GM19324 (cell line): ENCODE measurements at regions not wholly inside any gene's neighbourhood (a gene's known extent, or its start where the extent isn't known, plus 50 kb on each side); places are given as distances from the start of the nearest gene placed in this dataset.
"Not testable (repeated sequence)": the region's sequence is repeated elsewhere in the genome, so short reads cannot be mapped to it uniquely, and the experiment has no call there.

Experiments used
- ATAC-seq: cut with Tn5 transposase; IDR thresholded peaks from one replicate; pipeline ENCODE4 v1.9.1; 2021; ENCODE audit warnings: mild to moderate bottlenecking, moderate library complexity; ENCODE audit not compliant: unreplicated experiment, low FRiP score

DNA sequence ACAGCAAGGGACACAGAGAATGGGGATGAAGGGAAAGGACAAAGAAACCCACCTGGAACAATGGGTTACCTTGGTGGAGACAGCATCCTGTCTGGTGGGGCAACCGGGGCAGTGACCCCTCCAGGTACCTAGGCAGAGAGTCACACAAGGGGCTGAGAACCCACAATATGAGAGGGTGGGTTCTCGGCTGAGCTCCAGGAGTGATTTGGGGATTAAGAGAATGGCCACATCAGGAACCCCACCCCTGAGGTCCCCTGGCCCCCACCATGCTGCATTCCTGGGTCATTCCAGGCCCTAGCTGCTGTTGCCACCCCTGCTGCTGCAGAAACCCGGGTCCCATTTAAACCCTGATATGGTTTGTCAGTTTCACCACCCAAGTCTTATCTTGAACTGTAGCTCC, 172.3 kb downstream of the RTP5 start:
- ATAC-seq: no peak

DNA sequence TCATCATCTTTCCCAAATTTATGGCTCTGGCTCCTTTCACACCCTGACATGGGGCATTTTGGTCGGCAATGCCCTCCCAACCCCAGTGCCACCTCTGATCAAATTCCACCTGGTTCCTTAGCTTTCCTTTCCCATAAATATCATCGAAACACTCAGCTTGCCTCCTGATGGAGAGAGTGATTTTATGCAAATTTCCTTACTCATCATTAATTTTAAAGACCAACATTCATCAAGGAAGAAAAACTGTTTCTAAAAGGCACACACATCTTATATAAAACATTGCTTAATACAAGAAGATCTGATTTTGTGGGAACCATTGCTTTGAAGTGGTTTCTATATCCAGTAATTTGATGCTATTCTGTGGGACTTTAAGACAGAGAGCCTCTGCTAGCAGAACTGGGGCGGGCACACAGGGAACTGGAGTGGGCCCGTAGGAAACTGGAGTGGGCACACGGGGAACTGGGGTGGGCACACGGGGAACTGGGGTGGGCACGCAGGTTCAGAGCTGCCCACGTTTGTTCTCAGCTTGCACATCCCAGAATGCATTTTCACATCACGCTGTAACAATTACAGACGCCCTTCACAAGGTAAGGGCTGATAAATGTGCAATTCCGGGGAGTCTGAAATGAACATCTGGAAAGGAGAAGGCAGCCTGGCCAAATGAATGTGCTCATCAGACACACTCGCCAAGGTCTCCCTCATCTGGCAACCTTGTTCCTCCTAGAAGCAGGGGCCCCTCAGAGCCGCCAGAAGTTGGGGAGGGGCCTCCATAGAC, 174.2 kb downstream of the RTP5 start:
- no peak for ATAC-seq

DNA sequence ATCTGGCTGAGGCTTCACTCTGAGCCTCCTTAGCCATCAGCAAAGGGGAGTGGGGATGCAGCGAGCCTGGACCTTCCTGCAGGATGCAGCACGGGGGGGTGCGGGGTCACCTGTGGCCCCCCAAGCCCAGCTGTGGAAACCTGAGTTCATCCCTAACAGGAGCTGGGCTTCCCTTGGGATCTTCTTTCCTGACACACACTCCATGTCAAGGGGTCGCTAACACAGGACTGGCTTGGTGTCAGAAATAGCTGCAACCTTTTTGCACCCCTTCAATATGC, 174.7 kb downstream of the RTP5 start:
- ATAC-seq: no peak

DNA sequence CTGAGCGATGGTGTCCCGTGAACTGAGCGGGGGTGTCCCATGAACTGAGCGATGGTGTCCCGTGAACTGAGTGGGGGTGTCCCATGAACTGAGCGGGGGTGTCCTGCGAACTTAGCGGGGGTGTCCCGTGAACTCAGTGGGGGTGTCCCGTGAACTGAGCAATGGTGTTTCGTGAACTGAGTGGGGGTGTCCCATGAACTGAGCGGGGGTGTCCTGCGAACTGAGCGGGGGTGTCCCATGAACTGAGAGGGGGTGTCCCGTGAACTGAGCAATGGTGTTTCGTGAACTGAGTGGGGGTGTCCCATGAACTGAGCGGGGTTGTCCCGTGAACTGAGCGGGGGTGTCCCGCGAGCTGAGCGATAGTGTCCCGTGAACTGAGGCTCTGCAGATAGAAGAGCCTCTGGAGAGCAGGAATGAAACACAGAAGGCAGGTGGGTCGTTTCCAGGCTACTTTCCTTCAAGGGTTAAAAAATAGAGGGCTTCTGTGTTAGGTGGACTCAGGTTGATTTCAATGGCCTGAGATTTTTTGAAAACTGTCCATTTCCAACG, 176.1 kb downstream of the RTP5 start:
- not testable (repeated sequence) for ATAC-seq

DNA sequence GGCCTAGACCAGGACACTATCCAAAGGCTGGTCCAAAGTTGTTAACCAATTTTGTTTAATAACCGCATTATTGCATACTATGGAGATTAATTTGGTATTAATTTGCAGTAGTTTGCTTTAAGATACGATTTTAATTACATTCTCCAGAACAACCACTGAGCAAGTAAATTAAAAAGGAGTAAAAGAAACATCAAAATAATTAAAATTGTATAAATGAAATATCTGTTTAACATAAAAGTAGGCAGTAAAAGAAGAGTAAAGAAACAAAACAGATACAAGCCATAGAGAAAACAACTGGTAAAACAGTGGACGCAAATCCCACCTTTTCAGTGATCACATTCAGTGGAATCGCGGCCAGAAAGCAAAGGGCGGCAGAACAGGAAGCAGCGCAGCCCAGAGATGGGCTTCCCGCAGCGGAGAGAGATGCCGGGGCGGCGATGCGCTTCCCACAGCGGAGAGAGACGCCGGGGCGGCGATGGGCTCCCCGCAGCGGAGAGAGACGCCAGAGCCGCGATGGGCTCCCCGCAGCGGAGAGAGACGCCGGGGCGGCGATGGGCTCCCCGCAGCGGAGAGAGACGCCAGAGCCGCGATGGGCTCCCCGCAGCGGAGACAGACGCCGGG, 176.8 kb downstream of the RTP5 start:
- no peak for ATAC-seq

DNA sequence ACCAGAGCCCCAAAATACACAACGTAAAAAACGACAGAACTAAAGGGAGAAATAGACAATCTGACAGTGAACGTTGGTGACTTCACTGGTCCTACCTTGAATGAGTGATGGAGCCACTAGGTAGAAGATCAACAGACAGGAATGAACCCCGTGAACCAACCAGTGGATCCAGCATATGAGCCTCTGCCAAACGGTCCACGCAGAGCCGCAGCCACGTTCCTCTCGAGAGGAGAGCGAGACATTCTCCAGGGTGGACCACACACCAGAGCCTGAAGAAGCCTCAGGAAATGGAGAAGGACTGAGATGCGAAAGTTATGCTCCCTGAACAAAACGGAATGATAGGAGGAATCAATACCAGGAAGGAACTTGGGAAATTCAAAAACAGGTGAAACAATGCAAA, 178.4 kb downstream of the RTP5 start:
- no peak for ATAC-seq

DNA sequence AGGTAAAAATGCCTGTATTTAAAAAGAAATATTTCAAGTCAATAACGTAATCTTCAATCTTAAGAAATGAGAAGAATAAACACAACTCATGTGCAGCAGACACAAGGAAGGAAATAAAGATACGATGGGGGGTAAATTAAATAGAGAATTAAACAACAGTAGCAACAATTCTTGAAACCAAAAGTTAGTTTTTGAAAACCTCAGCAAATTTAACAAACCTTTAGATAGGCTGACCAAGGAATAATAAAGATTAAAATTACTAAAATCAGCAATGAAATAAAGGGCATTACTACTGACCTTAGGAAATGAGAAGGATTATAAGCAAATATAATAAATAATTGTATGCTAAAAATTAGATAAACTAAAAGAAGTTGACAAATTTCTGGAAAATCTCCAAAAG, 178.9 kb downstream of the RTP5 start:
- no peak for ATAC-seq

DNA sequence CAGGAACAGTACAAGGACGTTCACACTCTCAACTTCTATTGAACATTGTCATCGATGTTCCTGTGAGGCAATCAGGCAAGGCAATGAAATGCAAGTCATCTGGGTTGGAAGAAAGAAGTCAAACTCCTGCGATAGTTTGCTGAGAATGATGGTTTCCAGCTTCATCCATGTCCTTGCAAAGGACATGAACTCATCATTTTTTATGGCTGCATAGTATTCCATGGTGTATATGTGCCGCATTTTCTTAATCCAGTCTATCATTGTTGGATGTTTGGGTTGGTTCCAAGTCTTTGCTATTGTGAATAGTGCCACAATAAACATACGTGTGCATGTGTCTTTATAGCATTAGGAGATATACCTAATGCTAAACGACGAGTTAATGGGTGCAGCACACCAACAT, 180.0 kb downstream of the RTP5 start:
- ATAC-seq: not testable (repeated sequence)

DNA sequence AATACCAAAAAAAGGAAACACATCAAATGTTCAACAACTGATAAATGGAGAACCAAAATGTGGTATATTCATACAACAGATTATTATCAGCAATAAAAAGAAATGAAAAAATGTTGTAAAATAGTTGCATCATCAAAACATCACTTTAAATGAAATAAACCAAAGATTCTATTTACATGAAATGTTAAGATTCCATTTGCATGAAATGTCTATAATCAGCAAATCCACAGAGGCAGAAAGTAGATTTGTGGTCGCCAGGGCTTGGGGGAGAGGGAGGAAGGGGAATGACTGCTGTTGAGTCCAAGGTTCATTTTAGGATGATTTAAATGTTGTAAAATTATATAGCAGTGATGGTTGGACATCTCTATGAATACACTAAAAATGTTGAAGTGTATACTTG, 181.9 kb downstream of the RTP5 start:
- ATAC-seq: no peak

DNA sequence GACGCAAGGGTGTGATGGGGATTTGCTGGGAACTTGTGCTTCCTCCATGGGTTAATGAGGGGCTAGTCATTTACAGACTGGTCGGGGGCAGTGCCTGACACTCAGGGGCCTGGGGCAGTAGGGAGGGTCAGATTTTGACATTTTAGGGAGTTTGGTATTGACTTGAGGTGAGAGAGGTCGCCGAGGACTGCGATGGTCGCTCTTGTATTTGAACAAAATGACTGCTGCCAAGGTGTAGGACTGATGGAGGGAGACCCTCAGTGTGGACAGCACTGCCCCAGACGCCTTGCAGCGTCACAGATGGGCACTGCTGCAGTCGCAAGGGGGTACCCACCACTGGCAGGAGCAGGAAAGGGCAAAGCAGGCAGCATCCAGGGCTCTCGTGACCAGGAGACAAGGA, 182.9 kb downstream of the RTP5 start:
- ATAC-seq: no peak

DNA sequence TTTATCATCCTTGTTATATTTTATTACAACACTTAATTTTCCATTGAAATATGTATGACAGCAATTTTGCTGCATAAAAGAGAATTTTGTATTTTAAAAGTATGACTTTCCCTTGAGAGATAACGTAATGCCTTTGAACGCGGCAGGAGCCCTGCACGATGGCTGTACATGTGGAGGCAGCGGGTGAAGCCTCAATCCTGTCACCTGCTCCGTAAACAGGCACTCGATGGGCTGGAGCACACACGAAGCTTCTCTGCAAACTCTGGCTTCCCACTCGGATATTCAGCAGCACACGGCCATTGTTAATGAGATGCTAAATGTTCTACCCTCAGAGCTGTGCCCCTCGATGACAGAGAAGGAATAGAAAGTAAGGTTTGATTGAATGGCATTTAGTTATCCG, 184.4 kb downstream of the RTP5 start:
- ATAC-seq: no peak

DNA sequence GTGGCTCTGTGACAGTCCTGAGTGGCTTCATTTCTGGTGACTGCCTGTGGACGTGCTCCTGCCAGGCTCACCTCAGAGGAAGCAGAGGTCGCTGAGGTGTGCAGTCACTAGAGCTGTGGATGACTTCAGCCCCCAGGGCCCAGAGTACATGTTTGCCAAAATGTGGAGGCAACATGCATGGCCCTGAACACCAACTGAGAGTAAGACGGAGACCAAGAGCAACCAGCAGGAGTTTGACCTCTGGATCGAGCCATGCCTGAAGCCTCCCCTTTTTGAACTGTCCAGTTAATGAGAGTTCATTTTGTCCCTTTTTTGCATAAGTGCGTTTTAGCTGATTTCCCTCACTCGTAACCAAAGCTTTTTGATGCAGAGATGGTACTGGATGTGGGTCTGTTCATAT, 184.9 kb downstream of the RTP5 start:
- no peak for ATAC-seq

DNA sequence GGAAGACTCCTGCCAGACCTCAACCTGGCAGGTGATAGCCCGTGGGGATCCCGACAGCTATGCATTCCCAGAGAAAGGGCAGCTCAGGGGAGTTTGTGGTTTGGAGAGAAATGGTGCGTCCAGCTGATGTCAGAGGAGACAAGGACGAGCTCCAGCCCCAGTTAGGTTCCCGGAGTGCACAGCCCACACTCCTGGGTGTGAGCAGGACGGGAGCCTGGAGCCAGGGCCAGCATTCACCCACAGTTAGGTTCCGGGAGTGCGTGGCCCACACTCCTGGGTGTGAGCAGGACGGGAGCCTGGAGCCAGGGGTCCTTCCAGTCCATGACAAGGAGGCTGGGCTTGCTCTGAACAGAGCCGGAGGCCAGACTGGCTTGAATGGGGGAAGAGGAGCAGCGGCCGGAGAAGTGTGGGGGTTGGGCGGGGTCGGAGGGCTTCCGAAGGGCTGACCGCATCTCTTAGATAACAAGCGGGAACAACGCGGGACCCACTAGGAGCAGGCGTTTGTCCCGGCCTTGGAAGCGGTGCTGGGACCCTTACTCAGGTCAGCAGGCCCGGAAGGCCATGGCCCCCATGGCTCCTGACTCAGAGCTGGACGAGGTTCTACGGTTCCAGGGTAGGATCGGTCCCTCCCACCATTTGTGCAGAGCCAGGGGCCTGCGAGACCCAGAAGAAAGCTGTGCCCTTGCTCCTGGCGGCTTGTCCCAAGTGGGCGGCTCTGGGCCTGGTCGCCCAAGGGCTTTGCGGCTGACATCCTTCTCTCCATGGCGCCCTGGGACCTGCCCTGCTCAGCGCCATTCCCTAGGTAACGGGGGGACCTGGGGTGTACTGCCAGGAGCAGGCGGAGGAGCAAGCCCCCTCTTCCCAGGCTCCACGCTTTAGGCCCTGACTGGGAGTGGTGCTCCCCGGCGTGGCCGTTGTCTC, 185.6 kb downstream of the RTP5 start:
- ATAC-seq: no peak

DNA sequence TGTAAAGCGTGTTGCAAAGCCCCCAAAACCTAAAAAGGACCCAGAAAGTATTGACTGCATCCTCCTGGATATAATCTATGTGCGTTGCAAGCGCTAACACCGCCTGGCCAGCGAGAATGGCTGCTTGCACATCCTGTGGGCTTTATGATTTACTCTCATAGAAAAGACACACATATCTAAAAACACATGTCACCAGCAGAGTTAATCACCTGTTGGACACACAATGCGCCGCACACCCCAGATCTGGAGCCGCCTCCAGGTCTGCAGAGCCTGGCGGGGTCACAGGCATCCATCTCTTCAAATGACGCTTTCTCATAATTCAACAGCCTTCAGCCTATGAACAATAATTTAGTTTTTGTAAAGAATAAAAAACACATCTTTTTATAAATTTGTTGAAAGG, 186.5 kb downstream of the RTP5 start:
- ATAC-seq: no peak

DNA sequence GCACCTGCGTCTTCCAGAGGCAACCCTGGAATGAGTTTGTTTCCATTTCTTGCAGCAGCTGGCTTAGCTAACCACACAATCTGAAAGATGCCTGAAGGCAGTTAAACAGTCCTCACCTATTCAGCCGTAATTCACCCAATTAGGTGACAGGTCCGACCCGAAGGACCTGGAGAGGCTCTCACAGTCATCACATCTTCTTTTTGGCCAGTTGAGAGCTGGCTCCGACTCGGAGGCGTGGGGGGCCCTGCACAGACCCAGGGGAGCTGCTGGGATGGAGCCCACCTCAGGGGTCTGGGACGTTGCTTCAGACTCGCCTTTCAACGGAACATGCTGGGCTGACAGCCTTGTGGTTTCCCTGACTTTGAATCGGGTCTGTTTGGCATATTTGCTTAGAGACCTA, 187.3 kb downstream of the RTP5 start:
- ATAC-seq: no peak

DNA sequence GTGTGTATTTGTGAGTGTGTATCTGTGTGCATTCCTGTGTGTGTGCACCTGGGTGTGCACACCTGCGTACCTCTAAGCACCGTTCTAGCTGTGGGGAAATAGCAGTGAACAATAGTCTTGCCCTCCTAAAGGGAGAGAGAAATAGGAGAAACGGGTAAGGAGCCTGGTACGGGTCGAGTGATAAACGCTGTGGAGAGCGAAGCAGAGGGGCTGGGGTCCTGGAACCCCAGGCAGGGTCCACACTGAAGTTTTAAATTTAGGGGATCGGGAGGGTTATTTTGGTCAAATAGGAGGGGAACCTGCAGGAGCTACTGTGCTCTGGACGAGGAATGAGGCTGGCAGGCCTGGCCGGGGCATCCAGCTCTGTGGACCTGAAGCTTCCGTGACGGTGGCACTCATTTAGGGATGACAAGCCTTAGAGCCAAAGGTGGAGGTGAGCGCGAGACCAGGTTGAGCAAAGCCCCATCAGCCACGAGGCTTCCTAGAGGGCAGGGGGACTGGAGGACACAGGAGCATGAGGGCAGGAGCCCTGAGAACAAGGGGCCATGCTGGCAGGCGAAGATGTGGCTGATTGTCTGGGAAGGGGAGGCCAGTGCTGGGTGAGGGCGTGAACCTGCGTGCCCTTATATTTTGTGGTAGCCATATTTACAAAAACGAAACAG, 188.0 kb downstream of the RTP5 start:
- no peak for ATAC-seq

DNA sequence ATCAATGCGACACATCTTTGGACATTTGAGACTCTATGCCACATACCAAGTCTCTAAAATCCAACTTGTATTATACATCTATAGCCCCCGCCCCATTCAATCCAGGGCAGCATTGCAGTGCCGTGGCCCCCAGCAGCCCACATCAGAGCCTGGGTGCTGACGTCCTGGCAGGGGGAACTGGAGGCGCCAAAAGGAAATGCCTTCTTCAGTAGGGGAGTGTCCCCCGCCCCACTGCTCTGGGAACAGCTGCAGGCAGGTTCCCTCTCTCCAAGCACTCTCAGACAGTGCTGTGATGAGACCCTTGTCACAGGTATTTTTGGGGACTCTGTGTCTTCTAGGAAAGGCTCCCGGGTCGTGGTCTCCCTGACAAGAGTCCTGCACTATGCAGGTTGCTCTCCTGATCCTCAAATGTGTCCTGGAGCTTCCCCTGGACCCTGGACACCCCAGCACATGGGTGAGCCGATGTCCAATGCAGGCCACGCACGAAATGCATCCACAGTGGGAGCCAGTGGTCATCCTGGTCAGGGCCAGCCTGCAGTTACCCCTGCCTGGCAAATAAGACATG, 188.7 kb downstream of the RTP5 start:
- ATAC-seq: no peak

DNA sequence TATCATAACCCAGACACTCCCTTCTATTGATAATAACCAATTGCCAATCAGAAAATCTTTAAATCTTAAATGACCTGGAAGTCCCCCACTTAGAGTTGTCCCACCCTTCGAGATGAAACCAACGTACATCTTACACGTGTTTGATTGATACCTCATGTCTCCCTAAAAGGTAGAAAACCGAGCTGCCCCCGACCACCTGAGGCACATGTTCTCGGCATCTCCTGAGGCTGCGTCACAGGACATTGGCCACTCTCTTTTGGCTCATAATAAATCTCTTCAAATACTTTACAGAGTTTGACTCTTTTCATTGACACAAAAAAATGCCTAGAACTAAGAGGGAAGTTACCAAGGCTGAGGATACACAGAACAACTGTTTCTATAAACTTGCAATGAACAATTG, 190.0 kb downstream of the RTP5 start:
- ATAC-seq: no peak

DNA sequence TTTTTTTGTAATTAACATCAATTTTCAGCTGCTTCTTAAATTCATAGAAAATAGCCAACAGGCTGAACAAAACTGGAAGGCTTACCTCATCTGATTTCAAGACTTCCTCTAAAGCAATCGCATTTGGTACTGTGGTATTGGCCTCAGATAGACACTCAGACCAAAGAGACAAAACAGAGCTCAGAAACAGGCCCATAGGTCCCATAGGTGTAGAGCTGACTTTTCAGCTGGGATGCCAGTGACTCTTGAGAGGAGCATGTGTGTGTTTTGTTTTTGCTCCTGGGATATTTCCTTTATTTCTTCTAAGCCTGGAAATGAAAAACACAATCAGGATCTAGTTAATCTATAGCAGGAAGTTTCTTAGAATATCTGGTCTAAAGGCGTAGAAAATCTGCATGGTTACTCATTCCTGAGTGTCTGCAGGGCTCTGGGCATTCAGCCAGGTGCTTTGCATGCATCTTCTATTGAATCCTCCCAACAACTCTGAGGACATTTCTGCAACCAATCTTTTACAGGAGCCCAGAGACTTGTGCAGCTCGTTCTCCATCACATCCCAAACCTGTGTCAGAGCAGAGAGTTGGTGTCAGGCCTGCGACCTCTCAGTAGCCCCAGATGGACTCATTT, 190.8 kb downstream of the RTP5 start:
- ATAC-seq: no peak

DNA sequence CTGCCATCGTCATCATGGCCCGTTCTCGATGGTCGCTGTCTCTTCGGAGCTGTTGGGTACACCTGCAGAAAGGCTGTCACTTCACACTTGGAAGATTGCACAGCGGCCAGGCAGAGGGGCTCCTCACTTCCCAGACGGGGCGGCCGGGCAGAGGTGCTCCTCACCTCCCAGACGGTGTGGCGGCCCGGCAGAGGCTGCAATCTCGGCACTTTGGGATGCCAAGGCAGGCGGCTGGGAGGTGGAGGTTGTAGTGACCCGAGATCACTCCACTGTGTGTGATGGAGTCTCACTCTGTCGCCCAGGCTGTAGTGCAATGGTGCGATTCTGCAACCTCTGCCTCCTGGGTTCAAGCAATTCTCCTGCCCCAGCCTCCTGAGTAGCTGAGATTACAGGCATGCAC, 192.4 kb downstream of the RTP5 start:
- ATAC-seq: not testable (repeated sequence)
